ENCODE measurements at regions not wholly inside any gene's neighbourhood (a gene's known extent, or its start where the extent isn't known, plus 50 kb on each side); places are given as distances from the start of the nearest gene placed in this dataset.

- ATAC-seq (ENCODE audit: low FRiP score): no peak
- no peak for TF ChIP-seq CTCF (IDR thresholded peaks at IDR 0.05)
- DNase-seq (ENCODE audit: low spot score): no peak
Observed at GRCh38 chrX:5425119-5425518, 803.5 kb downstream of the NLGN4X start.

- TF ChIP-seq CTCF (IDR thresholded peaks at IDR 0.05): no peak
- no peak for ATAC-seq (ENCODE audit: low FRiP score)
- DNase-seq (ENCODE audit: low spot score): no peak
Observed at GRCh38 chrX:5417381-5417780, 811.3 kb downstream of the NLGN4X start.

GRCh38 chrX:5415738-5416137 is 812.9 kb downstream of the NLGN4X start:
- ATAC-seq (ENCODE audit: low FRiP score) (no peak), DNase-seq (ENCODE audit: low spot score) (no peak)
- TF ChIP-seq CTCF (IDR thresholded peaks at IDR 0.05): no peak

- no peak for DNase-seq (ENCODE audit: low spot score)
- ATAC-seq (ENCODE audit: low FRiP score): no peak
- TF ChIP-seq CTCF (IDR thresholded peaks at IDR 0.05): no peak
Observed at GRCh38 chrX:5409106-5409505, 819.6 kb downstream of the NLGN4X start.

GRCh38 chrX:5402461-5402860 is 826.2 kb downstream of the NLGN4X start:
- ATAC-seq (ENCODE audit: low FRiP score) (no peak), DNase-seq (ENCODE audit: low spot score) (no peak)
- TF ChIP-seq CTCF (IDR thresholded peaks at IDR 0.05): no peak

GRCh38 chrX:5399403-5399802 is 829.3 kb downstream of the NLGN4X start:
- DNase-seq (ENCODE audit: low spot score) (no peak), ATAC-seq (ENCODE audit: low FRiP score) (no peak)
- TF ChIP-seq CTCF (IDR thresholded peaks at IDR 0.05): no peak

- ATAC-seq (ENCODE audit: low FRiP score) (no peak), DNase-seq (ENCODE audit: low spot score) (no peak)
- no peak for TF ChIP-seq CTCF (IDR thresholded peaks at IDR 0.05)
Observed at GRCh38 chrX:5397409-5397808, 831.3 kb downstream of the NLGN4X start.
